DMS 273 (cell line): ENCODE measurements at regions not wholly inside any gene's neighbourhood (a gene's known extent, or its start where the extent isn't known, plus 50 kb on each side); places are given as distances from the start of the nearest gene placed in this dataset.

ENCODE experiments used
- DNase-seq: peaks from one replicate; lab custom pipeline; 2025; ENCODE audit not compliant: unreplicated experiment; lab: John Stamatoyannopoulos, UW

DNA sequence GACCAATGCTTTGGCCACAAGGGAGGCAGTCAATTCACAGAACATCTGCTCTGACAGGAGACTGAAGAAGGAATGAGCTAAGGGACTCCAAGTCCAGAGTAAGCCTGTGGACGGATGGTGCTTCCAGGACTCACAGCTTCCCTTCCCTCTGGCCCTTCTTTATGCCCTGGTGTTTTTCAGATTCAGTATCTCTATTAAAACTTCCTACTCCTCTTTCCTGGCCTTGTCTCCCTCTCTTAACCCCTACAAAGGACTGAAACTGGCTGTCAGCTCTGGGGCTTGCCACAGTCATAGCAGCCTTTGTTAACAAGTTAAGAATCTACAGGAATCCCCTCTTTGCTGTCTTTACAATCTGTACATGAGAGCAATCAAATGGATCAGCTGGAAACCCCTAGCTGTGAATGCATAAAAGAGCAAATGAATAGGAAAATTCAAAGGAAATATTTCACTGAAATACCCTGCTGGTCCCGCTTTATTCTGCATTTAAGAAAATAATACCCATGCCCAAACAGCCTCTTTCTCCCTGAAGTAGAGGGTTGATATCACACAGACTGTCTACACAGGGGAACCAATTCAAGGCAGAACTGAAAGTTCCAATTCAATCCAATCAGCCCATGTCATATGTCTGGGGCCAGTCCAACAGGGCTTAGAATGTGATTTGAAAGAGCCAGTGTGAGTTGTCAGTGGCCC, 192.3 kb downstream of the MZT1 start:
- DNase-seq, result no peak

DNA sequence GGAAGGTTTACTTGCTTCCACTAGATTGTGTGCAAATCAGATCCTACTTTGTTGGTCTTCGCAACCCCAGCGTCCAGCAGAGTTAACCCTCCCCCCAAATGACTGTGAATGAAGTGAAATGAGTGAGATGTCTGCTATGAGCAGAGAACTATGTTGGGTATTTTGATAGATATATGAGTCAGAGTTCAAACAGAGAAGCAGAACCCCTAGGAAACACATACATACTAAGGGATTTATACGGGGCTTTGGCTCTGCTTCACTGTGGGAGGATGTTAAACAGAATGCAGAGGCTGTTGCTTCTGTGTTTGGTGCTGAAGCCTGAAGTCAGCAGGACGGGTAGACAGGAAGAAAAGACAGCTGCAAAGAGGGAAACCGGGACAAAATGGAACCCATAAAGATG, 197.0 kb downstream of the MZT1 start:
- no peak for DNase-seq

DNA sequence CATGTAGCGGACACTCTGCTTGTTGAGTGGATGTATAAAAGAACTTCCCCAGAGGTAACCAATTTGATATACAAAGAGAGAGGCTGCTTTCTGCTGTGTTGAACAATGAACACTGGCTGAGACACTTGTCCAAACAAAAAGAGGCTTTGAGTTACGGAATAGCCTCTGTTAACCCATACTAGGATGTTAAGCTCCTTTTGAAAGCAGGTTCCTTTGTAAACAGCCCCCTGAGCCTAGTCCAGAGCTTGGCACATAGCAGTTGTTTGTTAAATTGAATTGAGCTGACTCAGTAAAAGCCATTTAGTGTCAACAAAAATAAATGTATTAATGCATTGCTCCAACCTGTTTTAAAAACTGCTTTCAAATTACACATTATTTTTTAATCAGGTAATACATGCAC, 200.1 kb downstream of the MZT1 start:
- no peak for DNase-seq

DNA sequence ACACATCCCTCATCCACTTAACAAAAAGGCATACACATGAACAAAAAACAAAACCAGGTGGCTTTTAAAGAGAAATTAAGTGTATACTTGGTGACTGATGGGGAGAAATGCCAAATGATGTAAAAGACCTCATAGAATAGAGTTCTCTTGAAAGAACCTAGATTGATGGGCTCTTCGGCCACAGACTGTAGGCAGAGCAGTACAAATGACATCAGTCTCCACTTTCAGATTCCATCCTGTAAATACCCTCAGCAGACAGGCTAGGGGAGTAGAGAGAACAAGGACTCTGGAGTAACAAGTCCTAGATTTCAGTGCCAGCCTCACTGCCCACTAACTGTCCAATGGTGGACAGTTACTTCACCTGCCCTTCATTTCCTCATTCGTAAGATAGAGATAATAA, 203.8 kb downstream of the MZT1 start:
- DNase-seq, result no peak

DNA sequence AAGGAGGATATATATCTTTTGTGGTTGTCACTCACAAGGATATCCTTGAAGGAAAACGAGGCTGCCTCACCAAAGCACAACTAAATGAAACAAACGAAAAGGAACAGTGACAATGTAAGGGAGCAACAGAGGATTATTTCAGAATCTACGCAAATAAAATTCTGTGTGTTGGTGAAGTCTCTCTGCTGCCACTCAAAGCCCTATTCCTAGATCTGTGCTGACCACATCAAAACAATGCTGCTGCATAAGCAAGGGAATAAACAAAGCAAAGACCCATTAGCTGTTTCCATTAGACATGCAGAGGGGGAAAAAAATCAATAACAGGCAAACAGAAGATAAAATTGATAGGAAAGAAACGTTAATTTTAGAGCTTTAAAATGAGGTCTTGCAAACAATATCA, 204.4 kb downstream of the MZT1 start:
- no peak for DNase-seq

DNA sequence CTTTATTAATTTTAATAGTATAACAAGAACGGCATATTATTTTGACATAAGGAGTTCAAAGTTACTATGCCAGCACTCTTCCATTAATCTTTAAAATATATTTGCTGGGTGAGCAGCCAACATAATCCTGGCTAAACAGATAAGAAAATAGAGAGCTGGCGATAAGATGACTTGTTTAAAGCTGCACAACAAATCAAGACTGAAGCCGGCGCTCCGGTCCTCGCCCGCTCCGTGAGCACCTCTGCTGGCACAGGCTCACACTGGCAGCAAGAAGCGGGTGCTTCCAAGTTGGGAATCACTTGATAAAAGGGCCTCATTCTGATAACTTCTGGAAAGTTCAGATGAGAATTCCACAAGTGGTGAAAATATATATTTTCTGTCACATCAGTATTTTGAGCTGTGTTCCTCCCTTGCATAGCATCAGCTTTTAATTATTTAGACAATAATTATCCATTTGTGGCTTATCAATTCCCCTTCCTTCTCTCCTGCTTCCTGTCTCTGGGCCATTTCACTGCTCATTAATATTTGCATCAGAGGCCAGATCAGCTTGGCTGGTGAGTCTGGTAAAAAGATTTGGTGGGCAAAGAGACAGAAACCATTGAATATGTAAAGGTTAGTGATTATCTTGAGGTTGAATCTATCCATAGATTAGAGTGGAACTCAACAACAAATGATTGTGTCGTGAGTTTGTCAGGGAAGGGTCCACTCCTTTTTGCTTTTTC, 205.3 kb downstream of the MZT1 start:
- DNase-seq, result no peak

DNA sequence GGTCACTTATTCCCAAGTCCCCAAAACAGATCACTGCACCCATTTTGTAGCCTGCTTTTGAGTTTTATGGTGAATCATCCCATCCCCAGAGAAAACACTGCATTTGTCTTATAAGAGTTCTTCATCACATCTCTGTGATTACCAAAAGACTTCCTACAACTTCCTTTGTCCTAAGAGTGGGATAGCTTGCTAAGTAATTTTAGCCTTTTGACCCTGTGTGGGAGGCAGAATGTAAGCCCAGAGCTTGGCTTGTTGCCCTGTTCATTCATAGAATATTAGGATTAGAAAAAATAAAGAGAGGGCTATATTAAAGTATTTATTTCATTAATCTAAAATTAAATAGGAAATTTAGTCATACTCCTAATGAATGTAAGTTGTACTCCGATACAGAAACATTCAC, 213.3 kb downstream of the MZT1 start:
- DNase-seq, result peak; percentile 6

DNA sequence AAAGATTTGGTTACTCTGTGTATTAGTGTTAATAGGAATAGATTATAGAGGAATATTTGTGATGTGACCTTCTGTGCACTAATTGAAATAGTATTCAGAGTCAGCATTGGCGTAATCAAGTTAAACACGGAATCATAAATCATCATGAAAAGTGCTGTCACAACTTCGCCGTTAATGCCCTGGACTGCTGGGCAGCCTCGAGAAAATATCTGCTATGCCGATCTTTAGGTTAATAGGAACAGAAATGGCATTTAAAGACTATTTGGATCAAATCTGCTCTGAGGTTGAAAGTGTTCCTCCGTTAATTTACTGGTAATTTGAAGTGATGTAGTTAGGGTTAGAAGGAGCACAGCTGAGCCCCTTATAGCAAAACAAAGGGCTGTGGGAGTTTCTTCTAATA, 219.0 kb downstream of the MZT1 start:
- DNase-seq, result no peak

DNA sequence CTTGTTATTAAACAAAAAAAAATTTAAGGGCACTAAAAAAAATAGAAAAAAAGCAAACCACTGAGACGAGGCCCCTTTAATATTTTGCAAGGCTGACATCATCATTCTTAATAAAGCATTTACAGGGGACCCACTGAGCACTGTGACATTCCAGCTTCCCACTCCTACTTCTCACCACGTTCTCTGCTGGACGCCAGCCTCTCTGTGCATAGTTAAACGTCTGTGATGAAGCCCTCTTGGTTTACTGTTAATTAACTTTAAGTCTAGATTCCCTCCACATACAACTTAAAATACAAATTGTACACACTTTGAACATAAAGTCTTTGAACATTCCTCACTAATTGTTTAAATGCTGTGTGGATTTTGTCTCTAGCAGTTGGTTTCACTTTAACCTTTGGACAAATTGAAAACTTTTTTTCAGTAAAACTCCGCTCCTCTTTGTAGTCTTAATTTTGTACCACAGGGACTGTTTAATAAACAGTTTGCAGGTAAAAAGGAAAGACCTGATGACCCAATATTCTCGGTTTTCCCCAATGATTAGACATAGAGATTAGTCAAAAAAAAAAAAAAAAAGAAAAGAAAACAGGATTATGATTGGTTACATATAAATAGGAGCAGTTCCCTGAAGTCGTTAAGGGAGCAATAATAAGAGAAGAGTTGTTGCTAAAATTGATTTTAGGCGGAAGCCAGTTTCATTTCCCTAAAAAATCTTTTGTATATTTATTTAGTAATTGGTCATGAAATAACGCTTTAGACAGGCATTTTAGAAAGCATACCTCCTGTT, 219.8 kb downstream of the MZT1 start:
- no peak for DNase-seq

DNA sequence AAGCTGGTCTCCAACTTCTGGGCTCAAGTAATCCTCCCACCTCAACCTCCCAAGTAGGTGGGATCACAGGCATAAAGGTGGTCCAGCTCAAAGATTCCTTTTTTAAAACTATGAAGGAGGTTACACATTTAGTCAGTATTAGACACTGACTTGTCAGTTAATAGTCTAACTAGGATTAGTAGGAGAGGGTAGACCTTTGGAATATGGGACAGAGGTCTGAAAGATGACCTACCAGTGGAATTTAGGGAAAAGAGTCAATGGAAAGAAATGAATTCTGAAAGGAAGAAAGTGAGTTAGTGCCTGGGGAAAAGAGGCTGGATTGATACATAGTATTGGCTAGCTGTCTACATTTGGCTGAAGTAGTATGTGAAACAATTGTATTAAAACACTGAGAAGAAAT, 220.7 kb downstream of the MZT1 start:
- DNase-seq, result no peak

DNA sequence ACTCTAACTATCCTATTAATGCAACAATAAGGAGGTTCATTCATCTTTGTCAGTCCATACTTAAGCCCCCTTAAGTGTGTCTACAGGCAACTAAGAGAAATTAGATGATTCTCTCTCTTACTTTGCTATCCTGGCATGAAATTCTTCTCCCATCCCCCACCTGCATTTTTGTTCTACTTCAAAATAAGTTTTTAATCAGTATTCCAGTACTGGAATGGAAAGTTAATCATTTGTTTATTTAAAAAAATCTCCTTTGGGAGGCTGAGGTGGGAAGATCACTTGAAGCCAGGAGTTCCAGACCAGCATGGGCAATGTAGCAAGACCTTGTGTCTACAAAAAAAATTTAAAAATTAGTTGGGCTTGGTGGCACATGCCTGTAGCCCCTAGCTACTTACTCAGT, 222.1 kb downstream of the MZT1 start:
- DNase-seq, result no peak

DNA sequence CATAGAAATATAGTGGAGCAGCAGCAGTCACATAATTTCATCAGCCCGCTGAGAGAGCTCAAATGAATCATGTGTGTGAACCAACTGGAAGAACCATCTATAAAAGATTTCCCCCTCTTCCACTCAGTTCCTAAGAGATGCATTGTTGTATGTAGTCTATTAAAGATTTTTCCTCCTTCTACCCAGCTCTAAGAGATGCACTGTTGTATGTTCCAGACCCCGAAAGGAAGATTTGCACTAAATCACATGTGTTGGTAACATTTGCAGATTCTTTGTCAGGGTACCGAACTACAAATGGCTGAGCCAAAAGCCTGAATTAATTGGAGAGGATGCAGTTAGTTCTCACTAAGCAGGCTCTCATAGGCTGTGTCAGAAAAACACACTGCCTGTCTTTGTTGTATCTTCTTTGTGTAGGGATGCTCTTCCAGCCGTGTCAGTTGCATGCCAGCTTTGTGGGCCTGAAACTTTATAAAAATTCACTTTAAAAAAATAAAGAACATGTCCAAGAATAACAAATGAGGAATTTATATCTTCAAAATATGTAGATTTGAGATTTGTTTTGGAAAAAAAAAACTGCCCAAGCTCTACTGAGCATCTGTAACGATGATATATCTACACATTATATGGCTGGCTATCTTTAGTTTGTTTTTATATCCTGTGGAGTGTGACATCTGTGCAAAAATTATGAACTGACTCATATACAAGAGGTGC, 223.1 kb downstream of the MZT1 start:
- peak; percentile 35 for DNase-seq

DNA sequence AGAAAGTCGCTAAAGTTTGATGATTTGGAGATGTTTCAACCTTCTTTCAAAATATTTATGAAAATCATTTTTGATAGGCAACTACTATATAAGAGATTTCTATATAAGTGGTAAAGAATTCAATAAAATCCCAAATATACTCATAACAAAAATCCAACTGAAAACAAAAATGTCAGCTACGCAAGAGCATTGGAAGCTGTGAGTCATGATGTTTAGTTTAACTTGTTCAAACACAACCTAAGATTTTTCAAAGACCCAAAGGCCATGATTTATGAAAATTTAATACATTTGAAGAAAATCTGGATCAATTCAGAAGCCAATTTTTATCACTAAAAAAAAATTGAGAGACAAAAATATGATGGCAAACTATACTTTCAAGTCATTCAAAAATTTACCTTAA, 226.6 kb downstream of the MZT1 start:
- DNase-seq, result no peak

DNA sequence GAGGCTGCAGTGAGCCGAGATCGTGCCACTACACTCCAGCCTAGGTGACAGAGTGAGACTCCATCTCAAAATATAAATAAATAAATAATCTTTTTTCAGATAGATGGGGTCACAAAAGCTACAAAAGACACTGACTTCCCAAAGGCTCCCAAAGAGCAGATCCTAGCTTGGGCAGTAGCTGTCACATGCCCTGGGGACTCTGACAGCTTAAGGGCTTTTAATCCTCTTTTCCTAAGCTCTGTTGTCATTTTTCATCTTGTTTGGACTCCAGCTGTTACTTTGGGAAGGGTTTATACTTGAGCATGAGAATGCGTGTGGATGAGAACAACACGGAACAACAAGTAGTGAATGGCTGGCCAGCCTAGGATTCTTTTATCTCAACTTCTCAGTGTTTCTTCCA, 231.7 kb downstream of the MZT1 start:
- no peak for DNase-seq

DNA sequence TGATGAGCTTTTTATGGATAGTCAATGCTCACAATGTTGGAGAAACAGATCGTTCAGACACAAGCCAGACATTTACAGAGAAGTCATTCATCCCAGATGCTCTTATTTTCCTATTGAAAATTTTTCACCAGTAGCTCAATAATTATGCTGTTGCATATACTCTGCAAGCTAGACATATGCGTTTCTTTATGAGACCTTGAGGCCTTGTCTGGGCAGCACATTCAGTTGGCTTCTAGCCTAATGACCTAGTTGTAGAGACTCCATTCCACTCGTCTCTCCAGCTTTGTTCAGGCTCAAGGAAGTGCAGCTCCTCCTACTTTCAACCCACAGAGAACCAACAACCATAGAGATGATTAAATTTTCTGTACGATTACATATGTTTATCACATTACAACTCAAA, 237.7 kb downstream of the MZT1 start:
- DNase-seq, result peak; percentile 63

DNA sequence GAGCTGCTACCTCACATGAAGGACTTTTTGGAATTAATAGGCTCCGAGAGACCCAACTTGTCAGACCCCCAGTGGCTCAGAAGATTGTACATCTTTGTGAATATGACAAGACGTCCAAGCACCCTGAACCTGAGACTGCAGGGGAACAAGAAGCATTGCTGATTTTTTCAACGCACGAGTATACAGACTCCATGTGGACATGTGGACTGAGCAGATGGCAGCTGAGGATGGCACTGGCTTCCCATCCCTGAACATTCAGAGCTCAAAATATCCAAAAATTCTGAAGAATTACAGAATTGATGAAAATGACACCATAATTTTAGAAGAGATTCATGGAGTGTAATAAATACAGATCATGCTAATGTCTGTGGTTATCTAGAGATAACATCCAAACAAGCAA, 254.1 kb downstream of the MZT1 start:
- no peak for DNase-seq

DNA sequence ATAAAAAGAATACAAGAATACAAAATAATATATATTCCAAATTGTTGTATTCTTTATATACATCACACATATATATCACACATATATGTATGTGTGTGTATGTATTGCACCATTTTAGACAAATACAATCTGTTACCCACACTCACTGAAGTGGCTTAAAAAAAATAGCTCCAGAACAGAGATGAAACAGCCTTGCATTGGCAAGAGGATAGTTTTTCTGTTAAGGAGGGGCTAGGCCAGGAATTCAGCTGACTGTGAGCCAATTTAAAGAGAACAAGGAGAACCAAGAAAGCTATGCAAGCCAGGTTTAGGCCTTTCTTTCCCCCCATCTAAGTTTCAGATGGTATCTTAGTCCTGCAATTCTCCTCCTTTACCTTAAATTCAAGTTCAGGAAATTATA, 257.5 kb downstream of the MZT1 start:
- no peak for DNase-seq

DNA sequence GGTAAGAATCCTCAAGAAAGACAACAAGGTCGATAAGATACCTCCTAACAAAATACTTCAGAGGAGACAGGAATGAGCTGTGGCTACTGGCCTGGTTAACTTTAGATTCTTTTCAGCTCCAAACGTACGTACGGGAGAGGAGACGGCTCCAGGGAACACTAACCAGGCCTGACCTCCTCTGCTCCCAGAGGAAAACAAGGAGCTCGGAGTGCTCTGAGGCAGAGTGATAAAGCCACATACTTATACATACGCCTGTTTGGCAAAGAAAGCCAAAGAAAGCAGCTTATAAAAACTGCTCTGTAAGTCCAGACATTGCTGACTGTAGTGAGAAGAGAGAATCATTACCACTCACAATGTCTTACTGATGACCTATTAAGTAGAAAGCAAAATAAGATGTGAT, 263.9 kb downstream of the MZT1 start:
- no peak for DNase-seq

DNA sequence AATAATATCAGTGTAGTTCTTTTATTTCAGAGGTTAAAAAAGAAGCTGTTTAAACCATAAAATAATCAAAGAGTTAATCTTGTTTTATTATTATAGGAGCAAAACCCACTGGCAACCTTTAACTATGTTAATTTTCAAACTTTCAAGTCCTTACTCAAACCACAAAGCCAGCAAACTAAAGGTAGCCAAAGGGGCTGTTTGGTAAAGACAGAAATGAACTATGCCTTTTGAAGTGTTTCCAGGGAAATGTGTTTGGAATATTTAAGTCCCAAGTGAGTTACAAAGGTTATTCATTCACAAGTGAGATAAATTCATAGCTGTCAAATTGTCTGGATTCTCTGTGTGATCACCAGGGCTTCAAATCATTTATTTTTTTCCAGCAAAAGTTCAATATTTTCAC, 264.7 kb downstream of the MZT1 start:
- no peak for DNase-seq

DNA sequence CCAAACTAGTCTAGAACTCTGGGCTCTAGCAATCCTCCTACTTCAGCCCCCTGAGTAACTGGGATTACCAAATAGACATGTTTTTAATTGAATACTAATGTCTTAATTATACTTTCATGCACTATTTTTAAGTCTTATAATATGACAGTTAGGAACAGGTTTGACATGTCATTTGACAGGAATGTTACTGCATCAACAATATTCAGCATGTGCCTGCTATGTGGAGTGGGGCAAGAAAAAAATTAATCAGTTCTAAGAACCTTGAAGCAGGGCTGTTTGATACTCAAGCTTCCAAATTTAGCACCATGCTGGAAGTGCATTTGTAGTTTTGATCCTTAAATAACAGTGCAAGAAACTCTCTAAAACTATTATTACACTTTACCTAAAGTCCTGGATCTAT, 265.3 kb downstream of the MZT1 start:
- DNase-seq, result no peak

DNA sequence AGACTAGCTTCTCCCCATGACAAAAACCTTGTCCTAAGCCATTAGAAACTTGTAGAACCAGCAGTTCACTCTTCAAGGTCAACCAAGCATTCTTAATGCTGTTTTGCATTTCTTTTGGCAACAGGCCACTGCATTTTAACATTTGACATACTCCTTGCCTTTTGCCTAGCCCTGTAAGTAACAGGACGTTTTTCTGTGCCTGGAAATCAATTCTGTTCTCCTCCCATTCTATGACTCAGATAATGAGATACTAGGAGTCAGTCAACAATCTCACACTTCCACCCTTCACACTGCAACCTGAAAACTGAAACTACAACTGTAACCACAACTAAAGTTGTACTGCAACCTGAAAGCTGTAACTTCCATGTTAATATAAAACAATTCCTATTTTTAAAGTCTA, 268.7 kb downstream of the MZT1 start:
- DNase-seq, result peak; percentile 68

DNA sequence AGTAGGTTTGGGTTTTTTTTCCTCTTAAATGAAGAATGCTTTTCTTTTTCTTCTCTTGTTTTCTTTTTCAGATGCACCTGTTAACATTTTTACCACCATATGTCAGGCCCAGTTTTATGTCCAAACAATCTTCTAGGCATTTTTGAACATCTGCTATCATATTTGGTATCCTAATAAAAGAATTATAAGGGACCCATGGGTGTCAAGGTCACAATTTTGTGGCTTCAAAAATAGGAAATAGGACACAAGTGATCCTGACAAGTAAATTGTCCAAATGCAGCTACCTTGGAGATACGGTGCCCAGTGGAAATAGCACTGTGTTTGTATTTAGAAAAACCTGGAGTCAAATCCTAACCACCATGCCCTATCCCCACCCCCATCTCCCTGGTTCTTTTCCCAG, 270.3 kb downstream of the MZT1 start:
- DNase-seq, result peak; percentile 37
